SK-N-SH (cell line): ENCODE measurements at regions not wholly inside any gene's neighbourhood (a gene's known extent, or its start where the extent isn't known, plus 50 kb on each side); places are given as distances from the start of the nearest gene placed in this dataset.
A peak's percentile ranks its signal among the peaks of the same experiment; 100 is the strongest.

Source experiments
- CTCF ChIA-PET: fragments of 300-600, 350-600 bp; formaldehyde crosslinking; extraction: SDS; loops from one replicate; lab custom pipeline; 2021; lab: Yijun Ruan, JAX
- POLR2A ChIA-PET: fragments of 350-600 bp; sonication (Branson Sonifier 250); formaldehyde crosslinking; extraction: SDS; loops from one replicate; lab custom pipeline; 2020; ENCODE audit warnings: antibody characterized with exemption, inconsistent platforms; lab: Yijun Ruan, JAX
- DNase-seq: peaks from one replicate; pipeline ENCODE4 v3.0.0; 2012
- H2AFZ ChIP-seq: fragments of 200-600 bp; sonication (generic); 2 replicates; pipeline ENCODE4 v1.8.1; 2016; ENCODE audit warnings: antibody characterized with exemption, mild to moderate bottlenecking, low read depth
- H3F3A ChIP-seq: fragments of 200-600 bp; sonication (generic); replicated peaks from 2 replicates; pipeline ENCODE3; 2016; ENCODE audit warnings: antibody characterized with exemption, mild to moderate bottlenecking; ENCODE audit not compliant: insufficient read depth
- H3K27ac ChIP-seq, 2 experiments: fragments of 200-500 bp in 1 of 2; fragments of 200-600 bp in 1 of 2; sonication (Bioruptor generic) in 1 of 2; sonication (generic), shearing (Covaris generic) in 1 of 2; 2 replicates each; pipeline versions ENCODE4 v1.5.1 to v1.6.1; 2014 to 2016; ENCODE audit warnings: low read depth in 2 of 2, inconsistent platforms in 1 of 2, low read length in 1 of 2, mild to moderate bottlenecking in 1 of 2, mixed read lengths in 1 of 2
- H3K27me3 ChIP-seq: fragments of 200-600 bp; sonication (generic), shearing (Covaris generic); 2 replicates; pipeline ENCODE4 v1.6.1; 2016; ENCODE audit warnings: mixed run types; ENCODE audit not compliant: insufficient read depth
- H3K36me3 ChIP-seq, 2 experiments: fragments of 200-500 bp in 1 of 2; fragments of 200-600 bp in 1 of 2; sonication (Bioruptor generic) in 1 of 2; sonication (generic) in 1 of 2; replicated peaks in 1 of 2; 2 replicates each; pipeline versions ENCODE3 to v1.5.1; 2014 to 2016; ENCODE audit warnings: low read length in 1 of 2, mild to moderate bottlenecking in 1 of 2; ENCODE audit not compliant: insufficient read depth in 2 of 2, control insufficient read depth in 1 of 2
- H3K4me1 ChIP-seq, 2 experiments: fragments of 200-500 bp in 1 of 2; fragments of 200-600 bp in 1 of 2; sonication (Bioruptor generic) in 1 of 2; sonication (generic), shearing (Covaris generic) in 1 of 2; 2 replicates each; pipeline versions ENCODE4 v1.5.1 to v1.6.1; 2014 to 2016; ENCODE audit warnings: low read depth in 1 of 2, low read length in 1 of 2, mixed run types in 1 of 2; ENCODE audit not compliant: insufficient read depth in 2 of 2, control insufficient read depth in 1 of 2
- H3K4me2 ChIP-seq: fragments of 200-600 bp; sonication (generic), shearing (Covaris generic); 2 replicates; pipeline ENCODE4 v1.6.1; 2017; ENCODE audit warnings: mixed run types
- H3K4me3 ChIP-seq, 2 experiments: fragments of 200-500 bp in 1 of 2; fragments of 200-600 bp in 1 of 2; sonication (Bioruptor generic) in 1 of 2; sonication (generic), shearing (Covaris generic) in 1 of 2; 2 replicates each; pipeline versions ENCODE4 v1.5.1 to v1.8.1; 2014 to 2016; ENCODE audit warnings: low read depth in 2 of 2, inconsistent platforms in 1 of 2, low read length in 1 of 2, mild to moderate bottlenecking in 1 of 2, mixed read lengths in 1 of 2, moderate library complexity in 1 of 2
- H3K79me2 ChIP-seq: fragments of 200-600 bp; sonication (generic); 2 replicates; pipeline ENCODE4 v1.8.1; 2017; ENCODE audit warnings: mild to moderate bottlenecking; ENCODE audit not compliant: insufficient read depth
- H3K9ac ChIP-seq: fragments of 200-600 bp; sonication (generic); 2 replicates; pipeline ENCODE4 v1.6.1; 2017; ENCODE audit warnings: mixed run types
- H3K9me2 ChIP-seq: fragments of 200-600 bp; sonication (generic); 2 replicates; pipeline ENCODE4 v1.6.1; 2017; ENCODE audit warnings: mixed run types
- H3K9me3 ChIP-seq: fragments of 200-600 bp; sonication (generic); 2 replicates; pipeline ENCODE4 v1.6.1; 2017; ENCODE audit warnings: mixed run types, mild to moderate bottlenecking, moderate library complexity
- H4K20me1 ChIP-seq: fragments of 200-600 bp; sonication (generic); 2 replicates; pipeline ENCODE4 v1.6.1; 2017; ENCODE audit warnings: mild to moderate bottlenecking, mixed run types; ENCODE audit not compliant: insufficient read depth
- ELF1 ChIP-seq: IDR thresholded peaks from 2 replicates; pipeline ENCODE4 v1.4.0; 2012
- EP300 ChIP-seq, 2 experiments: IDR thresholded peaks; 2 replicates each; pipeline versions ENCODE4 v1.4.0 to v1.6.1; 2012; ENCODE audit warnings: borderline replicate concordance in 1 of 2, low read depth in 1 of 2, low read length in 1 of 2
- EZH2phosphoT487 ChIP-seq: fragments of 200-600 bp; sonication (generic); IDR thresholded peaks from 2 replicates; pipeline ENCODE4 v1.6.1; 2017; ENCODE audit warnings: low read depth, mixed run types, mild to moderate bottlenecking, antibody characterized with exemption, moderate library complexity, borderline replicate concordance
- FOSL2 ChIP-seq: IDR thresholded peaks from 2 replicates; pipeline ENCODE4 v1.4.0; 2012; ENCODE audit warnings: low read depth, mild to moderate bottlenecking, moderate library complexity, borderline replicate concordance
- FOXM1 ChIP-seq: IDR thresholded peaks from 2 replicates; pipeline ENCODE4 v1.4.0; 2012; ENCODE audit warnings: low read depth, mild to moderate bottlenecking
- GABPA ChIP-seq: IDR thresholded peaks from 2 replicates; pipeline ENCODE4 v1.4.0; 2012; ENCODE audit warnings: low read depth, mild to moderate bottlenecking
- JUND ChIP-seq: IDR thresholded peaks from 2 replicates; pipeline ENCODE4 v1.4.0; 2012
- MEF2A ChIP-seq: IDR thresholded peaks from 2 replicates; pipeline ENCODE4 v1.4.0; 2012; ENCODE audit warnings: low read depth, borderline replicate concordance
- NRF1 ChIP-seq: IDR thresholded peaks from 2 replicates; pipeline ENCODE4 v1.6.1; 2012; ENCODE audit warnings: low read depth, mild to moderate bottlenecking, low read length
- PBX3 ChIP-seq: IDR thresholded peaks from 2 replicates; pipeline ENCODE4; 2012
- REST ChIP-seq: IDR thresholded peaks from 2 replicates; pipeline ENCODE4 v1.6.1; 2012; ENCODE audit warnings: mild to moderate bottlenecking, low read depth, low read length, moderate library complexity
- RXRA ChIP-seq: IDR thresholded peaks from 2 replicates; pipeline ENCODE4 v1.4.0; 2012; ENCODE audit warnings: low read depth, mild to moderate bottlenecking, borderline replicate concordance
- TCF12 ChIP-seq: IDR thresholded peaks from 2 replicates; pipeline ENCODE4 v1.4.0; 2012
- TEAD4 ChIP-seq: IDR thresholded peaks from 2 replicates; pipeline ENCODE4 v1.4.0; 2012; ENCODE audit warnings: mild to moderate bottlenecking, borderline replicate concordance; ENCODE audit not compliant: insufficient read depth
- USF1 ChIP-seq: IDR thresholded peaks from 2 replicates; pipeline ENCODE4 v1.4.0; 2012; ENCODE audit warnings: low read depth, borderline replicate concordance
- USF2 ChIP-seq: fragments of 150-350 bp; IDR thresholded peaks from 2 replicates; pipeline ENCODE4 v1.6.1; 2017; ENCODE audit warnings: antibody characterized with exemption, low read length, low read depth, borderline replicate concordance
- WGBS: methylation state at CpG from one replicate; pipeline ENCODE4 v1.1.6; 2017; ENCODE audit warnings: low lambda C conversion rate; 5-methylcytosine and 5-hydroxymethylcytosine counted together

DNA sequence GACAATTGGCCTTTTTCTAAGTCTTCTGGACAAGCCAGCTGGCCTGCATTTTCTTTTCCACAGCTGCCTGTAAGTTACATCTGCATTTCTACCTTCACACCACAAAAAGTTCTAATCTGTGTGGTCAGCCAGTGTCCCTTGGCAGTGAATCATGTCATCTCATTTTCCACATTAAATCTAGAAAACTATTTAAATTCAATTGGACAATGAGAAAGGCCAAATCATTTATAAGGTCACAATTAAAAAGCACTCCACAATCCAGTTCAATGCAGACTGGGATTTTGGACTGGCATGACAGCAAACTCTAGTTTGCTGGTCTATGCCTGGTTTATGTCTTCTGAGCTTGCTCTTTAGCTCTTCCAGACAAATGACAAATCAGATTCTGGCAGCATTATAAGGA lies 494.2 kb upstream of the SPHKAP start (continued):
- TF ChIP-seq PBX3, result peak; percentile 56
- TF ChIP-seq NRF1, result no peak
- no peak for TF ChIP-seq MEF2A

- H3K9me3 ChIP-seq, result no peaks in the 10 kb centered on the region
- peaks cover 0 to 3% of the 10 kb centered on the region in 2 experiments; a peak in 1 of 4 replicates for H3K4me1 ChIP-seq
- H3K36me3 ChIP-seq, result no peaks in the 10 kb centered on the region
- no peak overlapping the region for H3K4me3 ChIP-seq
- H3F3A ChIP-seq, result no peaks in the 10 kb centered on the region
- no peak overlapping the region; a peak in 1 of 4 replicates for H3K27ac ChIP-seq
- H3K4me2 ChIP-seq, result no peak overlapping the region
- ChIA-PET CTCF (interaction anchor here (1.7 to 2.3 kb wide), 3 partner anchors 9 to 785 kb away, joined by 5 to 9 read pairs (median 7); no protein-coding TSS in a partner anchor), POLR2A (no interaction called here)
- TF ChIP-seq PBX3 (0 out of 2 replicates have a peak, but pooled peaks have one; percentile 12), RXRA (no peak)
- no peaks in the 10 kb centered on the region for H3K9me2 ChIP-seq
- H3K9ac ChIP-seq, result no peak overlapping the region
- WGBS, result 17% methylated on average over 2 of the region's 2 CpGs
- H4K20me1 ChIP-seq, result no peaks in the 10 kb centered on the region
- DNase-seq, result no peak
- H3K79me2 ChIP-seq, result no peaks in the 10 kb centered on the region
- H3K27me3 ChIP-seq, result no peaks in the 10 kb centered on the region
- H2AFZ ChIP-seq, result no peak overlapping the region
Observed at GRCh38 chr2:228675091-228675490, 493.6 kb upstream of the SPHKAP start.

DNA sequence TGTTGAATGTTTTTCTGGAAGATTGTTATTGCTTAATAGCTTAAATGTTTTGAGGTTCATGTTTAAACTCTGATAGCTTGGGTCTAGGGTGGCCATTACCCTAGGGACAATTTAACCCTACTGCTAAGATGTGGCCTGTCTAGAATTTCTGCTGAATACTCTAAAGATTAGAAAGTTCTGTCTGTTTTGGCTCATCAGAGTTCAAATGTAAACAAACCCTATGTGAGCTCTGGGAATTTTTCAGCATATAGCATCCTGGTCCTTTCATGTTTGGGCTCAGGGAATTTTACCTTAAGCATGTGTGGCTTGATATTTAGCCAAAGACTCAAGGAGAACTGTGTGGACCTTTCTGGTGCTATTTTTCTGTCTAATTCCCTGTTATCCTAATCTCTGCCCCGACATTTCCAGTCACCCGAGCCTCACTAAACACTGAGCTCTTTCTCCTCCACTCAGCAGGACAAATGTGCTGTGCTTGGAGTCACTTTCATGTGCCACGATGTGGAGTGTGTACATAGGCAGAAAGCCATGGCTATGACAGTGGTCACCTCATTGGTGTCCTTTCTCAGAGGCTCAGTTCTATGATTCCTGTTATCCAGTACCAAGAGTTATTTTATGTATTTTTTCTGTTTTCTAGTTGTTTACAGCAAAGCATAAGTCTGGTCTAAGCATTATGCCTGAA lies 492.5 kb upstream of the SPHKAP start:
- no peak overlapping the region for H3K27ac ChIP-seq
- H3K27me3 ChIP-seq, result no peaks in the 10 kb centered on the region
- no peaks in the 10 kb centered on the region for H4K20me1 ChIP-seq
- ChIA-PET CTCF (interaction anchor here (1.7 to 2.3 kb wide), 2 partner anchors 10 to 784 kb away, joined by 5 to 7 read pairs; no protein-coding TSS in a partner anchor), POLR2A (no interaction called here)
- H3K79me2 ChIP-seq, result no peaks in the 10 kb centered on the region
- H2AFZ ChIP-seq, result no peak overlapping the region
- no peaks in the 10 kb centered on the region for H3K9me3 ChIP-seq
- no peak overlapping the region for H3K4me3 ChIP-seq
- TF ChIP-seq JUND (no peak), NRF1 (no peak), TCF12 (no peak), FOSL2 (no peak), RXRA (no peak), ELF1 (no peak), USF1 (no peak), USF2 (no peak), TEAD4 (no peak), REST (no peak), EZH2phosphoT487 (no peak), EP300 (IDR thresholded peaks at IDR 0.05; ENCODE audit: borderline replicate concordance in 1 of 2, low read depth in 1 of 2, low read length in 1 of 2) (no peak), GABPA (no peak), FOXM1 (no peak)
- H3K9ac ChIP-seq, result no peak overlapping the region
- DNase-seq, result no peak
- peaks cover 0 to 3% of the 10 kb centered on the region in 2 experiments; a peak in 1 of 4 replicates for H3K4me1 ChIP-seq
- H3K4me2 ChIP-seq, result no peak overlapping the region
- no peaks in the 10 kb centered on the region for H3K9me2 ChIP-seq
- no peaks in the 10 kb centered on the region for H3K36me3 ChIP-seq
- H3F3A ChIP-seq, result no peaks in the 10 kb centered on the region
- 29% methylated on average over 3 of the region's 3 CpGs for WGBS
